H9 (cell line): ENCODE measurements at regions not wholly inside any gene's neighbourhood (a gene's known extent, or its start where the extent isn't known, plus 50 kb on each side); places are given as distances from the start of the nearest gene placed in this dataset.
A peak's percentile ranks its signal among the peaks of the same experiment; 100 is the strongest.

Source experiments
- DNase-seq: peaks from one replicate; pipeline ENCODE4 v3.0.0-alpha.2; 2017
- H2AFZ ChIP-seq: one replicate; pipeline ENCODE4 v1.6.1; 2013; ENCODE audit warnings: mild to moderate bottlenecking, low read length, control low read depth, moderate library complexity
- H2AK5ac ChIP-seq: 2 replicates; pipeline ENCODE4 v1.6.1; 2013; ENCODE audit warnings: low read length, control low read depth, mixed read lengths; ENCODE audit not compliant: insufficient read length
- H2BK120ac ChIP-seq: one replicate; pipeline ENCODE4 v1.6.1; 2013; ENCODE audit warnings: low read depth, mild to moderate bottlenecking, low read length, control low read depth, inconsistent platforms; ENCODE audit not compliant: poor library complexity, severe bottlenecking
- H2BK12ac ChIP-seq: 2 replicates; pipeline ENCODE4 v1.6.1; 2013; ENCODE audit warnings: low read length, control low read depth, mixed read lengths, low read depth; ENCODE audit not compliant: insufficient read length
- H2BK15ac ChIP-seq: 2 replicates; pipeline ENCODE4 v1.6.1; 2013; ENCODE audit warnings: low read depth, low read length, control low read depth
- H2BK20ac ChIP-seq: one replicate; pipeline ENCODE4 v1.6.1; 2013; ENCODE audit warnings: low read depth, mild to moderate bottlenecking, low read length, control low read depth, inconsistent platforms; ENCODE audit not compliant: poor library complexity, severe bottlenecking
- H2BK5ac ChIP-seq: 2 replicates; pipeline ENCODE4 v1.6.1; 2013; ENCODE audit warnings: low read length, control low read depth, mixed read lengths; ENCODE audit not compliant: insufficient read length
- H3K14ac ChIP-seq: 2 replicates; pipeline ENCODE4 v1.6.1; 2013; ENCODE audit warnings: low read length, control low read depth; ENCODE audit not compliant: insufficient read depth
- H3K18ac ChIP-seq: 2 replicates; pipeline ENCODE4 v1.6.1; 2013; ENCODE audit warnings: low read depth, mild to moderate bottlenecking, mixed read lengths, low read length, control low read depth; ENCODE audit not compliant: insufficient read length
- H3K23ac ChIP-seq: 2 replicates; pipeline ENCODE4 v1.6.1; 2013; ENCODE audit warnings: low read length, control low read depth, mixed read lengths, low read depth; ENCODE audit not compliant: insufficient read length
- H3K23me2 ChIP-seq: 2 replicates; pipeline ENCODE4 v1.6.1; 2013; ENCODE audit warnings: low read depth, mild to moderate bottlenecking, mixed read lengths, low read length, control low read depth; ENCODE audit not compliant: insufficient read length, poor library complexity, severe bottlenecking
- H3K27ac ChIP-seq: 2 replicates; pipeline ENCODE4 v1.5.1; 2013; ENCODE audit warnings: low read length, control low read depth, mixed read lengths, low read depth; ENCODE audit not compliant: insufficient read length
- H3K27me3 ChIP-seq: 2 replicates; pipeline ENCODE4 v1.6.1; 2013; ENCODE audit warnings: low read length, control low read depth, inconsistent platforms; ENCODE audit not compliant: insufficient read depth
- H3K4ac ChIP-seq: 2 replicates; pipeline ENCODE4 v1.6.1; 2013; ENCODE audit warnings: low read depth, mild to moderate bottlenecking, control low read depth, inconsistent platforms, low read length, moderate library complexity
- H3K4me1 ChIP-seq: 2 replicates; pipeline ENCODE4 v1.6.1; 2013; ENCODE audit warnings: low read length, control low read depth, inconsistent platforms; ENCODE audit not compliant: insufficient read depth
- H3K4me2 ChIP-seq: 2 replicates; pipeline ENCODE4 v1.6.1; 2013; ENCODE audit warnings: low read length, control low read depth, mixed read lengths; ENCODE audit not compliant: insufficient read length, insufficient read depth
- H3K56ac ChIP-seq: 2 replicates; pipeline ENCODE4 v1.6.1; 2013; ENCODE audit warnings: low read depth, mild to moderate bottlenecking, mixed read lengths, low read length, control low read depth; ENCODE audit not compliant: insufficient read length
- H3K79me1 ChIP-seq: 2 replicates; pipeline ENCODE4 v1.6.1; 2013; ENCODE audit warnings: low read depth, mild to moderate bottlenecking, moderate library complexity, low read length, control low read depth, inconsistent platforms; ENCODE audit not compliant: insufficient read depth, poor library complexity, severe bottlenecking
- H3K79me2 ChIP-seq: 2 replicates; pipeline ENCODE4 v1.6.1; 2013; ENCODE audit warnings: low read length, control low read depth, inconsistent platforms; ENCODE audit not compliant: insufficient read depth
- H3K9ac ChIP-seq: 2 replicates; pipeline ENCODE4 v1.6.1; 2013; ENCODE audit warnings: low read length, control low read depth, mixed read lengths; ENCODE audit not compliant: insufficient read length; ENCODE audit errors: extremely low read depth
- H3K9me3 ChIP-seq: one replicate; pipeline ENCODE4 v1.6.1; 2013; ENCODE audit warnings: low read depth, low read length, inconsistent platforms; ENCODE audit not compliant: control insufficient read depth
- H3T11ph ChIP-seq: one replicate; pipeline ENCODE4 v1.6.1; 2013; ENCODE audit warnings: mild to moderate bottlenecking, low read length, control low read depth, inconsistent platforms
- H4K20me1 ChIP-seq: one replicate; pipeline ENCODE4 v1.6.1; 2013; ENCODE audit not compliant: control insufficient read depth, insufficient read length, insufficient read depth
- H4K5ac ChIP-seq: 2 replicates; pipeline ENCODE4 v1.6.1; 2013; ENCODE audit warnings: low read depth, mild to moderate bottlenecking, mixed read lengths, low read length, control low read depth; ENCODE audit not compliant: insufficient read length
- H4K8ac ChIP-seq: replicated peaks from 2 replicates; pipeline ENCODE4 v1.6.1; 2013; ENCODE audit warnings: low read length, control low read depth, mixed read lengths, low read depth; ENCODE audit not compliant: insufficient read length
- H4K91ac ChIP-seq: 2 replicates; pipeline ENCODE4 v1.6.1; 2013; ENCODE audit warnings: low read depth, mild to moderate bottlenecking, moderate library complexity, mixed read lengths, low read length, control low read depth; ENCODE audit not compliant: insufficient read length
- H3K27ac Mint-ChIP-seq, 3 experiments: 2 replicates in 2 of 3; 3 replicates in 1 of 3; pipeline ENCODE4 v1.8.0; 2020 to 2021; ENCODE audit warnings: mixed read lengths in 3 of 3, mild to moderate bottlenecking in 1 of 3, moderate library complexity in 1 of 3
- H3K27me3 Mint-ChIP-seq: 2 replicates; pipeline ENCODE4 v1.8.0; 2021; ENCODE audit warnings: low read depth, mild to moderate bottlenecking, moderate library complexity, mixed read lengths
- H3K36me3 Mint-ChIP-seq, 3 experiments: 2 replicates in 2 of 3; 3 replicates in 1 of 3; pipeline ENCODE4 v1.8.0; 2020 to 2021; ENCODE audit warnings: low read depth in 3 of 3, mixed read lengths in 3 of 3; ENCODE audit not compliant: insufficient read depth in 1 of 3
- H3K4me1 Mint-ChIP-seq, 2 experiments: 2 replicates each; pipeline ENCODE4 v1.8.0; 2020; ENCODE audit warnings: mixed read lengths in 2 of 2
- H3K4me3 Mint-ChIP-seq, 2 experiments: 2 replicates in 1 of 2; 3 replicates in 1 of 2; pipeline ENCODE4 v1.8.0; 2020 to 2021; ENCODE audit warnings: mild to moderate bottlenecking in 2 of 2, mixed read lengths in 2 of 2, moderate library complexity in 1 of 2
- H3K9me3 Mint-ChIP-seq, 2 experiments: 2 replicates in 1 of 2; 3 replicates in 1 of 2; pipeline ENCODE4 v1.8.0; 2020; ENCODE audit warnings: mild to moderate bottlenecking in 2 of 2, mixed read lengths in 2 of 2, moderate library complexity in 1 of 2
- WGBS: extraction: QIAGEN DNeasy Blood & Tissue Kit; methylation state at CpG from one replicate; pipeline ENCODE4 v1.1.7; 2013; ENCODE audit warnings: missing lambda C conversion rate, low lambda C conversion rate, mixed read lengths; ENCODE audit not compliant: insufficient read length; ENCODE audit errors: extremely low coverage; 5-methylcytosine and 5-hydroxymethylcytosine counted together
- TF ChIP-seq, protein P1 (sequence below): fragments of 200-600 bp; sonication (generic); conservative IDR thresholded peaks from 3 replicates; pipeline ENCODE4 v1.8.0; 2021; ENCODE audit warnings: antibody characterized with exemption, mild to moderate bottlenecking

- Histone ChIP-seq H2AFZ (no peak overlapping the region), H4K20me1 (no peaks in the 10 kb centered on the region), H3K4me1 (no peaks in the 10 kb centered on the region), H3K18ac (no peak overlapping the region), H4K8ac (no peak overlapping the region), H2BK15ac (no peak overlapping the region), H4K91ac (no peak overlapping the region), H3K14ac (no peak overlapping the region), H2BK12ac (no peak overlapping the region), H3K79me2 (no peaks in the 10 kb centered on the region), H2AK5ac (no peak overlapping the region), H3K23ac (no peak overlapping the region), H3K27me3 (no peaks in the 10 kb centered on the region), H3K56ac (no peak overlapping the region), H3K27ac (no peak overlapping the region), H2BK20ac (no peak overlapping the region), H3K9me3 (no peaks in the 10 kb centered on the region), H3T11ph (no peak overlapping the region), H3K4ac (no peak overlapping the region), H4K5ac (no peak overlapping the region), H3K23me2 (no peaks in the 10 kb centered on the region), H3K79me1 (no peaks in the 10 kb centered on the region), H2BK5ac (no peak overlapping the region), H3K9ac (no peak overlapping the region), H2BK120ac (no peak overlapping the region), H3K4me2 (no peak overlapping the region)
- no peak for DNase-seq
- Mint-ChIP-seq H3K4me1 (0 out of 4 replicates have a peak, but pooled peaks cover 0 to 2% of the 10 kb centered on the region in 2 experiments), H3K27ac (peak overlapping the region in 1 of 3 experiments; percentile 50; a peak in 2 of 7 replicates), H3K4me3 (no peak overlapping the region), H3K9me3 (peaks cover 19 to 23% of the 10 kb centered on the region in 2 experiments), H3K36me3 (peaks cover 0 to 5% (median 0%) of the 10 kb centered on the region in 3 experiments; a peak in 1 of 7 replicates), H3K27me3 (peaks cover 2% of the 10 kb centered on the region)
- no CpG with 5 or more reads among the region's 15 CpGs for WGBS
- TF ChIP-seq, protein P1, sequence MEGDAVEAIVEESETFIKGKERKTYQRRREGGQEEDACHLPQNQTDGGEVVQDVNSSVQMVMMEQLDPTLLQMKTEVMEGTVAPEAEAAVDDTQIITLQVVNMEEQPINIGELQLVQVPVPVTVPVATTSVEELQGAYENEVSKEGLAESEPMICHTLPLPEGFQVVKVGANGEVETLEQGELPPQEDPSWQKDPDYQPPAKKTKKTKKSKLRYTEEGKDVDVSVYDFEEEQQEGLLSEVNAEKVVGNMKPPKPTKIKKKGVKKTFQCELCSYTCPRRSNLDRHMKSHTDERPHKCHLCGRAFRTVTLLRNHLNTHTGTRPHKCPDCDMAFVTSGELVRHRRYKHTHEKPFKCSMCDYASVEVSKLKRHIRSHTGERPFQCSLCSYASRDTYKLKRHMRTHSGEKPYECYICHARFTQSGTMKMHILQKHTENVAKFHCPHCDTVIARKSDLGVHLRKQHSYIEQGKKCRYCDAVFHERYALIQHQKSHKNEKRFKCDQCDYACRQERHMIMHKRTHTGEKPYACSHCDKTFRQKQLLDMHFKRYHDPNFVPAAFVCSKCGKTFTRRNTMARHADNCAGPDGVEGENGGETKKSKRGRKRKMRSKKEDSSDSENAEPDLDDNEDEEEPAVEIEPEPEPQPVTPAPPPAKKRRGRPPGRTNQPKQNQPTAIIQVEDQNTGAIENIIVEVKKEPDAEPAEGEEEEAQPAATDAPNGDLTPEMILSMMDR: no peak
Measured at GRCh38 chr6:169897601-169898358, 146.4 kb downstream of the ERMARD start.
